HG03457 (cell line): ENCODE measurements at regions not wholly inside any gene's neighbourhood (a gene's known extent, or its start where the extent isn't known, plus 50 kb on each side); places are given as distances from the start of the nearest gene placed in this dataset.
"Not testable (repeated sequence)": the region's sequence is repeated elsewhere in the genome, so short reads cannot be mapped to it uniquely, and the experiment has no call there.

Experiments used
- ATAC-seq: cut with Tn5 transposase; IDR thresholded peaks from one replicate; pipeline ENCODE4 v1.9.1; 2021; ENCODE audit warnings: moderate number of reproducible peaks; ENCODE audit not compliant: unreplicated experiment

- ATAC-seq = no peak
Observed at GRCh38 chr7:14973712-14974428, 71.3 kb upstream of the DGKB start.

GRCh38 chr7:14971678-14972077 lies 69.1 kb upstream of the DGKB start:
- not testable (repeated sequence) for ATAC-seq

GRCh38 chr7:14967376-14967775 lies 64.8 kb upstream of the DGKB start:
- ATAC-seq = not testable (repeated sequence)

- no peak for ATAC-seq
Observed at GRCh38 chr7:14962778-14963177, 60.2 kb upstream of the DGKB start.

- no peak for ATAC-seq
Observed at GRCh38 chr7:14960721-14961120, 58.2 kb upstream of the DGKB start.

- no peak for ATAC-seq
Observed at GRCh38 chr7:14959339-14959738, 56.8 kb upstream of the DGKB start.

- no peak for ATAC-seq
Observed at GRCh38 chr7:14954035-14954434, 51.5 kb upstream of the DGKB start.
